Neural progenitor cell (in vitro differentiated cells): ENCODE measurements at regions not wholly inside any gene's neighbourhood (a gene's known extent, or its start where the extent isn't known, plus 50 kb on each side); places are given as distances from the start of the nearest gene placed in this dataset.

ENCODE experiments used
- DNase-seq: peaks from one replicate; pipeline ENCODE4 v3.0.0-alpha.2; 2016; ENCODE audit warnings: low spot score
- H2AFZ ChIP-seq: fragments of 200-600 bp; sonication (generic); replicated peaks from 2 replicates; pipeline ENCODE4 v1.6.1; 2016; ENCODE audit warnings: antibody characterized with exemption
- H3F3A ChIP-seq: fragments of 200-600 bp; sonication (generic); 2 replicates; pipeline ENCODE4 v1.6.1; 2016; ENCODE audit warnings: antibody characterized with exemption, low read depth
- H3K27ac ChIP-seq: fragments of 200-600 bp; sonication (generic); 2 replicates; pipeline ENCODE4 v1.5.1; 2016; ENCODE audit warnings: mild to moderate bottlenecking
- H3K27me3 ChIP-seq: fragments of 200-600 bp; sonication (generic); 2 replicates; pipeline ENCODE4 v1.6.1; 2016; ENCODE audit warnings: mild to moderate bottlenecking, moderate library complexity
- H3K36me3 ChIP-seq: fragments of 200-600 bp; sonication (generic); 2 replicates; pipeline ENCODE4 v1.5.1; 2016
- H3K4me1 ChIP-seq: fragments of 200-600 bp; sonication (generic); 2 replicates; pipeline ENCODE4 v1.6.1; 2016; ENCODE audit warnings: mixed run types
- H3K4me2 ChIP-seq: fragments of 200-600 bp; sonication (generic); 2 replicates; pipeline ENCODE4 v1.6.1; 2016
- H3K4me3 ChIP-seq: fragments of 200-600 bp; sonication (generic); 2 replicates; pipeline ENCODE4 v1.5.1; 2016
- H3K79me2 ChIP-seq: fragments of 200-600 bp; sonication (generic); 2 replicates; pipeline ENCODE4 v1.6.1; 2016; ENCODE audit warnings: low read depth
- H3K9ac ChIP-seq: fragments of 200-600 bp; sonication (generic); 2 replicates; pipeline ENCODE4 v1.6.1; 2016
- H3K9me3 ChIP-seq: fragments of 200-600 bp; sonication (generic); 2 replicates; pipeline ENCODE4 v1.5.1; 2016; ENCODE audit warnings: low read depth
- H4K20me1 ChIP-seq: fragments of 200-600 bp; sonication (generic); 2 replicates; pipeline ENCODE4 v1.6.1; 2016; ENCODE audit warnings: low read depth
- H3K27ac Mint-ChIP-seq: 3 replicates; pipeline ENCODE4 v1.8.0; 2021; ENCODE audit warnings: mixed read lengths
- H3K27me3 Mint-ChIP-seq: 2 replicates; pipeline ENCODE4 v1.8.0; 2022; ENCODE audit warnings: low read depth, mild to moderate bottlenecking, inconsistent platforms, moderate library complexity, mixed read lengths; ENCODE audit not compliant: insufficient read depth
- H3K36me3 Mint-ChIP-seq: 3 replicates; pipeline ENCODE4 v1.8.0; 2021; ENCODE audit warnings: mixed read lengths
- H3K4me1 Mint-ChIP-seq: 3 replicates; pipeline ENCODE4 v1.8.0; 2021; ENCODE audit warnings: mixed read lengths
- H3K4me3 Mint-ChIP-seq: 3 replicates; pipeline ENCODE4 v1.8.0; 2021; ENCODE audit warnings: mild to moderate bottlenecking, moderate library complexity, mixed read lengths
- H3K9me3 Mint-ChIP-seq: 3 replicates; pipeline ENCODE4 v1.8.0; 2020; ENCODE audit warnings: mixed read lengths
- EZH2 ChIP-seq: fragments of 200-600 bp; sonication (generic); IDR thresholded peaks from 2 replicates; pipeline ENCODE4 v1.6.1; 2017; ENCODE audit warnings: antibody characterized with exemption, mild to moderate bottlenecking, moderate library complexity
- EZH2phosphoT487 ChIP-seq: fragments of 200-600 bp; sonication (generic); IDR thresholded peaks from 2 replicates; pipeline ENCODE4 v1.6.1; 2017; ENCODE audit warnings: antibody characterized with exemption
- TF ChIP-seq, protein P1 (sequence below): fragments of 200-600 bp; sonication (generic); IDR thresholded peaks from 2 replicates; pipeline ENCODE4 v1.5.1; 2017; ENCODE audit warnings: antibody characterized with exemption, mild to moderate bottlenecking

DNA sequence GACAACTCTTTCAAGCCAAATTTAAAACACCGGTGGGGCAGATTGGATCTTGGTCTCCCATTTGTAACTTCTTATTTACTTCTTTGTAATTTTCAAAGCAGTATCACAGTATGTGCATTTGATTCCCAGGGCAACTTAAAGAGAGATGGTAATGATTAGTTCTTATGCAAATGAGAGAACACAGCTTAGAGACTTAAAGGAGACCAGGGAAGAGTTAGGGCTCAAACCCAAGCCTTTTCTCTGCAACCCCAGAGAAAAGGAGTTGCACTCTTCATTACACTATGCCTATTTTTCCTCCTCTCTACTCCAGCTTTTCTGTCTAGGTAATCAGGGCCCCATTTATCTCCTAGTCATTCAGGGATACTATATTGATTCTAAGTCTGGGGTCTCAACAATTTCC lies 237.8 kb upstream of the NMUR2 start:
- Histone ChIP-seq H3K9ac (no peak overlapping the region), H3K27me3 (no peaks in the 10 kb centered on the region), H3K4me2 (peak overlapping the region; percentile 24), H3F3A (peaks cover 8% of the 10 kb centered on the region), H3K36me3 (no peaks in the 10 kb centered on the region), H4K20me1 (no peaks in the 10 kb centered on the region), H3K27ac (no peak overlapping the region), H2AFZ (peak overlapping the region; percentile 14), H3K79me2 (no peaks in the 10 kb centered on the region), H3K4me1 (peaks cover 14% of the 10 kb centered on the region), H3K4me3 (no peak overlapping the region), H3K9me3 (no peaks in the 10 kb centered on the region)
- no peak for DNase-seq
- no peaks in the 10 kb centered on the region for H3K9me3 Mint-ChIP-seq
- TF ChIP-seq, protein P1, sequence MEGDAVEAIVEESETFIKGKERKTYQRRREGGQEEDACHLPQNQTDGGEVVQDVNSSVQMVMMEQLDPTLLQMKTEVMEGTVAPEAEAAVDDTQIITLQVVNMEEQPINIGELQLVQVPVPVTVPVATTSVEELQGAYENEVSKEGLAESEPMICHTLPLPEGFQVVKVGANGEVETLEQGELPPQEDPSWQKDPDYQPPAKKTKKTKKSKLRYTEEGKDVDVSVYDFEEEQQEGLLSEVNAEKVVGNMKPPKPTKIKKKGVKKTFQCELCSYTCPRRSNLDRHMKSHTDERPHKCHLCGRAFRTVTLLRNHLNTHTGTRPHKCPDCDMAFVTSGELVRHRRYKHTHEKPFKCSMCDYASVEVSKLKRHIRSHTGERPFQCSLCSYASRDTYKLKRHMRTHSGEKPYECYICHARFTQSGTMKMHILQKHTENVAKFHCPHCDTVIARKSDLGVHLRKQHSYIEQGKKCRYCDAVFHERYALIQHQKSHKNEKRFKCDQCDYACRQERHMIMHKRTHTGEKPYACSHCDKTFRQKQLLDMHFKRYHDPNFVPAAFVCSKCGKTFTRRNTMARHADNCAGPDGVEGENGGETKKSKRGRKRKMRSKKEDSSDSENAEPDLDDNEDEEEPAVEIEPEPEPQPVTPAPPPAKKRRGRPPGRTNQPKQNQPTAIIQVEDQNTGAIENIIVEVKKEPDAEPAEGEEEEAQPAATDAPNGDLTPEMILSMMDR, result no peak
- no peak for TF ChIP-seq EZH2phosphoT487
- H3K4me3 Mint-ChIP-seq, result no peak overlapping the region
- H3K27ac Mint-ChIP-seq, result no peak overlapping the region
- no peaks in the 10 kb centered on the region for H3K36me3 Mint-ChIP-seq
- peaks cover 8% of the 10 kb centered on the region for H3K4me1 Mint-ChIP-seq
- no peaks in the 10 kb centered on the region for H3K27me3 Mint-ChIP-seq

- H3K36me3 ChIP-seq, result no peaks in the 10 kb centered on the region
- no peak for TF ChIP-seq EZH2
- TF ChIP-seq, protein P1, result no peak
- no peak overlapping the region for H3K4me3 Mint-ChIP-seq
- H3F3A ChIP-seq, result peaks cover 8% of the 10 kb centered on the region
- no peaks in the 10 kb centered on the region for H3K9me3 ChIP-seq
- H3K36me3 Mint-ChIP-seq, result no peaks in the 10 kb centered on the region
- H3K27me3 Mint-ChIP-seq, result no peaks in the 10 kb centered on the region
- H3K4me3 ChIP-seq, result no peak overlapping the region
- H3K27ac Mint-ChIP-seq, result no peak overlapping the region
- peaks cover 8% of the 10 kb centered on the region for H3K4me1 Mint-ChIP-seq
- DNase-seq, result no peak
- H3K4me2 ChIP-seq, result no peak overlapping the region
- H3K4me1 ChIP-seq, result peaks cover 14% of the 10 kb centered on the region
- no peaks in the 10 kb centered on the region for H4K20me1 ChIP-seq
- no peak overlapping the region for H3K27ac ChIP-seq
- no peak overlapping the region for H3K9ac ChIP-seq
- H3K9me3 Mint-ChIP-seq, result no peaks in the 10 kb centered on the region
- no peak overlapping the region for H2AFZ ChIP-seq
- H3K27me3 ChIP-seq, result no peaks in the 10 kb centered on the region
- no peaks in the 10 kb centered on the region for H3K79me2 ChIP-seq
These were observed 239.1 kb upstream of the NMUR2 start for GRCh38 chr5:152644029-152644728.

- no peak for TF ChIP-seq EZH2phosphoT487
- TF ChIP-seq, protein P1, result no peak
- TF ChIP-seq EZH2, result no peak
- no peak for DNase-seq
- no peak overlapping the region for H3K4me2 ChIP-seq
- H3K27me3 ChIP-seq, result no peaks in the 10 kb centered on the region
- Mint-ChIP-seq H3K36me3 (no peaks in the 10 kb centered on the region), H3K27me3 (peaks cover 3% of the 10 kb centered on the region), H3K4me3 (no peak overlapping the region), H3K4me1 (peaks cover 2% of the 10 kb centered on the region), H3K27ac (no peak overlapping the region), H3K9me3 (no peaks in the 10 kb centered on the region)
- H3K79me2 ChIP-seq, result no peaks in the 10 kb centered on the region
- H2AFZ ChIP-seq, result no peak overlapping the region
- H4K20me1 ChIP-seq, result no peaks in the 10 kb centered on the region
- no peak overlapping the region for H3K4me3 ChIP-seq
- peaks cover 9% of the 10 kb centered on the region for H3K4me1 ChIP-seq
- H3K9me3 ChIP-seq, result no peaks in the 10 kb centered on the region
- no peak overlapping the region for H3K9ac ChIP-seq
- H3K27ac ChIP-seq, result no peak overlapping the region
- H3K36me3 ChIP-seq, result no peaks in the 10 kb centered on the region
- no peaks in the 10 kb centered on the region for H3F3A ChIP-seq
These were observed 244.5 kb upstream of the NMUR2 start for GRCh38 chr5:152649609-152650008.
